ENCODE measurements at regions not wholly inside any gene's neighbourhood (a gene's known extent, or its start where the extent isn't known, plus 50 kb on each side); places are given as distances from the start of the nearest gene placed in this dataset.

DNA sequence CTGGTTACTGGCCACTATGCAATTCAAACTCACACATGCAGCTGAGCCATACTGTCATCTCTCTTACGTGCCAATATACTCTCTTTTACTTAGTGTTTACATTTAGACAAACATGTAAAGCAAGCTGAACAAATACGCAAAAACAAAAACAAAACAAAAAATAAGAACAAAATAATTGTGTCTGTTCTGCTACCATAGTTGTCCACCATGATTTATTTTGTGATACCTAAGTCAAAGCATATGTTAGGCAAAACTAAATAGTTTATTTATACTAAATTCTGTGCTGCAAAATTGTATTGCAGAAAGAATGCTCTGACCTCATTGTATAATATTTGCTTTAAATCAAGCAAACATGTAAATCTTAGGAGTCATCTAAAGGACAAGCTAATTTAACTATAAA lies 943.2 kb upstream of the AGA start:
- TF ChIP-seq ZNF274 (IDR thresholded peaks at IDR 0.05; ENCODE audit: low read depth, low read length) = no peak
- no peak for TF ChIP-seq SUZ12 (IDR thresholded peaks at IDR 0.05; ENCODE audit: extremely low read depth, insufficient read depth, insufficient read length)

Measured in NT2/D1 (cell line).